ENCODE measurements at regions not wholly inside any gene's neighbourhood (a gene's known extent, or its start where the extent isn't known, plus 50 kb on each side); places are given as distances from the start of the nearest gene placed in this dataset.
"Not testable (repeated sequence)": the region's sequence is repeated elsewhere in the genome, so short reads cannot be mapped to it uniquely, and the experiment has no call there.

GRCh38 chr6:26175428-26176181, 88.4 kb downstream of the HFE start:
- peak; percentile 95 for FAIRE-seq

GRCh38 chr6:26179675-26180074, 92.4 kb downstream of the HFE start:
- FAIRE-seq: no peak

DNA sequence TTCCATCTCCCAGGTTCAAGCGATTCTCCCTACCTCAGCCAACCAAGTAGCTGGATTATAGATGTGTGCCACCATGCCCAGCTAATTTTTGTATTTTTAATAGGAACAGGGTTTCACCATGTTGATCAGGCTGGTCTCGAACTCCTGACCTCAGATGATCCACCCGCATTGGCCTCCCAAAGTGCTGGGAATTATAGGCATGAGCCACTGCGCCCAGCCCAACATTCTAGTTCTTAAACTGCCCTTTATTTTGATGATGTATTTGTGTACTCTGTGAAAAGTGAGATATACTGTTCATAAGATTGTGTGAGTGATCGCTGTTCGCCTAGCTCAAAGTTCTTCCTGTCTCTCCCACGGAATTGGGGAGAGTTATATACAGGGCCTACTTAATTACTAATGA, 93.1 kb downstream of the HFE start:
- FAIRE-seq: no peak

DNA sequence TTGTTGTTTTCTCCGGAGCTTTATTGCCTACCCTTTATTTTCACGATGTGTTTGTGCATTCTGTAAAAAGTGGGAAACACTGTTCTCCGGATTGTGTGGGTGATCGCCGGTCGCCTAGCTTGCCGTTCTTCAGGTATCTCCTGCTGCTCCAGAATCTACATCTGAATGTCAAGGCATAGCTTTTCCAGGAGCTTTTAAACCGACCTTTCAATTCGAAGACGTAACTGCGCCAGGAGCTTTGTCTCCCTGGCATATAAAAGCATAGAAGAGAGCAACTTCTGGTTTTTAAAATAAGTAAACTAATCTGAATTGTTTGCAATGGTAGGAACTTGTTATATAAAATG, 96.0 kb downstream of the HFE start:
- FAIRE-seq: no peak

- FAIRE-seq: peak; percentile 98
Observed at GRCh38 chr6:26183581-26184366, 96.5 kb downstream of the HFE start.

DNA sequence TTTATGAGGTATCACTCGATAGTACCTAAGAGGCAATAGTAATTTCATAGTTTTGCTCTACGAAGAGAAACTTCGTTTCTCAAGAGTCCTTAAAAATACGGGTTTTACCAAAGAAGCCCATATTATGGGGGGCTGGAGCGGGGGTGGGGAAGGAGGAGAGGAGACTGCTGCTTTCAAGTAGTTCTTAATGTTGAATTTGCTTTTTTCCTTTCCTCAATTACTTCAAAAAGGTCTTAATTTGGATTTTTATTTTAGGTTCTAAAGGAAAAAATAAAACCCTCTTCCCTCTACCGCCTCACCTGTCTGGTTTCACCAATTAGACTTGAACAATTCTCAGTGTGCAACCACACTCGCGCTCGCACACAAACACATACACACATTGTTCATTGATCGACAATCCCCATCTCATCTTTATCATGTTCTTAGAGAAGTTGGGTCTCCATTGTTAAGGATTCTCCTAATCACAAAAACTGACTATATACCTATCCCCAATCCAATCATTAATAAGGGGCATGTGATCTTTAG, 97.2 kb downstream of the HFE start:
- FAIRE-seq: no peak

- FAIRE-seq: no peak
Observed at GRCh38 chr6:26185004-26185403, 97.8 kb downstream of the HFE start.

DNA sequence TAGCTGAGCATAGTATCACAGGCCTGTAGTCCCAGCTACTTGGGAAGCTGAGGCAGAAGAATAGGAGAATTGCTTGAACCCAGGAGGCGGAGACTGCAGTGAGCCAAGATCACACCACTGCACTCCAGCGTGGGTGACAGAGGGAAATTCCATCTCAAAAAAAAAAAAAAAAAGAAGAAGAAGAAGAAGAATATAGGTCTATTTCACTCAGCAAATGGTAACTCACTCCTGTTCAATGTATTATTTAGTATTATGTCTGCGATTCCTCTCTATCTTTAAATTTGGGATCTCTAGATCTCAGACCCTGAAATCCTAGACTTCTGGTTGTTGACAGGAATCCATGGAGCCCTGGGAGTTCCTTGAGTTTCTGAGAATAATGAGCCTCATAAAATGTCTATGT, 98.6 kb downstream of the HFE start:
- FAIRE-seq: no peak

DNA sequence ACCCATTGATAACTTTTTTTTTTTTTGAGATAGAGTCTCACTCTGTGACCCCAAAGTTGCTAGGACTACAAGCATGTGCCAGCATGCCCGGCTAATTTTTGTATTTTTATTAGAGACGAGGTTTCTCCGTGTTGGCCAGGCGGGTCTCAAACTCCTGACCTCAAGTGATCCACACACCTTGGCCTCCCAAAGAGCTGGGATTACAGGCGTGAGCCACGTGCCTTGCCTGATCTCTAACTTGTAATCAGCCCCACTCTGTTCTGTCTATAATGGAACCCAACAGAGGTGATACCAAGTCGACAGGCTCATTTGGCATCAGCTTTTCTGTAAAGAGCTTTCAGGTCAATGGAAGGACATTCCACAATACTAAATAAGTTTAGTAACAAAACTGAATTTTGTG, 99.4 kb downstream of the HFE start:
- FAIRE-seq: no peak

GRCh38 chr6:26187292-26187691, 100.1 kb downstream of the HFE start:
- FAIRE-seq: no peak

- FAIRE-seq: peak; percentile 71
Observed at GRCh38 chr6:26187981-26188635, 100.9 kb downstream of the HFE start.

DNA sequence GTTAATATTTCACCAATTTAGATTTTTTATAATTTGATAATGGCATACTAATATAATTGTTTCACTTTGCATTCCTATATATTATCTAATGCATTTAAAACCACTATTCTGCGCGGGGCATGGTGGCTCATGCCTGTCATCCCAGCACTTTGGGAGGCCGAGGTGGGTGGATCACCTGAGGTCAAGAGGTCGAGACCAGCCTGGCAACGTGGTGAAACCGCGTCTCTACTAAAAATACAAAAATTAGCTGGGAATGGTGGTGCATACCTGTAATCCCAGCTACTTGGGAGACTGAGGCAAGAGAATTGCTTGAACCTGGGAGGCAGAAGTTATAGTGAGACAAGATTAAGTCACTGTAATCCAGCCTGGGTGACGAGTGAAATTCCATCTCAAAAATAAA, 104.3 kb downstream of the HFE start:
- FAIRE-seq: not testable (repeated sequence)

- FAIRE-seq: no peak
Observed at GRCh38 chr6:26193467-26194328, 106.5 kb downstream of the HFE start.

DNA sequence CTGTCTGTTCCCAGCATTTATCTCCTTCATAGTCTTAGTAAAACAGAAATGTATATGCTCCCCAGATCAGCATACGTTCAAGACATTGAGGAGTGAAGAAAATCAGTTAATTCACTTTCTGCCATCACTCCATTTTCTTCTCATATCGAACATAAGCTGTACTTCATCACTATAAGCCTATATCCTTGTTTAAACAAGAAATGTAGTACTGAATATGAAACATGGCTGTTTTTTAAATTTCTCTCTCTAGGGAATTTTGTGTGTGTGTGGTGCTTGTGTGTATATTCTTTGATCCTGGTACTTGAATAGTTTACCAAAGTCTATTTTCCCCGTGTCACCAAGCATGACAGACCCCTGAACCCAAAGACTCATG, 107.1 kb downstream of the HFE start:
- FAIRE-seq: no peak

- FAIRE-seq: no peak
Observed at GRCh38 chr6:26194816-26195375, 107.7 kb downstream of the HFE start.

DNA sequence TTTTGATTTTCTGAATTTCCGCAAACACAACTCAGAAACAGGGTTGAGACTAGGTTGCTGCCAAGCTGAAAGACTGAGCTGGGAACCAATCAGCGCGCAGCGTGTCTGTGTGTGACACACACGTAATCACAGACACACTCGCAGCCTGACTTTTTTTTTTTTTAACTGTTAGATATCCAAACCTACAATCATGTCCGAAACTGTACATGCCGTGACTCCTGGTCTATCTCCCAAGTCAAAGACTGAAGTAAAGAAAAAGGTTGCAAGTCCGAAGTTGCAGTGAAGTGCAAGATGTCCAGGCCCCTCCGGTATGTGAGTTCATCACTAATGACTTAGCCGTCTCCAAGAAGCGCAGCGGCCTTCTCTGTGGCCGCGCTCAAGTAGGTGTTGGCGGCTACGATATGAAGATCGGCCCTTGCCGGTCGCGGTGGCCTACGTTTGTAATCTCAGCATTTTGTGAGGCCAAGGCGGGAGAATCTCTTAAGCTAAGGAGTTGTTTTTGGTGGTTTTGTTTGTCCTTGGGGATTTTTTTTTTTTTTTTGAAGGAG, 108.2 kb downstream of the HFE start:
- peak; percentile 94 for FAIRE-seq

DNA sequence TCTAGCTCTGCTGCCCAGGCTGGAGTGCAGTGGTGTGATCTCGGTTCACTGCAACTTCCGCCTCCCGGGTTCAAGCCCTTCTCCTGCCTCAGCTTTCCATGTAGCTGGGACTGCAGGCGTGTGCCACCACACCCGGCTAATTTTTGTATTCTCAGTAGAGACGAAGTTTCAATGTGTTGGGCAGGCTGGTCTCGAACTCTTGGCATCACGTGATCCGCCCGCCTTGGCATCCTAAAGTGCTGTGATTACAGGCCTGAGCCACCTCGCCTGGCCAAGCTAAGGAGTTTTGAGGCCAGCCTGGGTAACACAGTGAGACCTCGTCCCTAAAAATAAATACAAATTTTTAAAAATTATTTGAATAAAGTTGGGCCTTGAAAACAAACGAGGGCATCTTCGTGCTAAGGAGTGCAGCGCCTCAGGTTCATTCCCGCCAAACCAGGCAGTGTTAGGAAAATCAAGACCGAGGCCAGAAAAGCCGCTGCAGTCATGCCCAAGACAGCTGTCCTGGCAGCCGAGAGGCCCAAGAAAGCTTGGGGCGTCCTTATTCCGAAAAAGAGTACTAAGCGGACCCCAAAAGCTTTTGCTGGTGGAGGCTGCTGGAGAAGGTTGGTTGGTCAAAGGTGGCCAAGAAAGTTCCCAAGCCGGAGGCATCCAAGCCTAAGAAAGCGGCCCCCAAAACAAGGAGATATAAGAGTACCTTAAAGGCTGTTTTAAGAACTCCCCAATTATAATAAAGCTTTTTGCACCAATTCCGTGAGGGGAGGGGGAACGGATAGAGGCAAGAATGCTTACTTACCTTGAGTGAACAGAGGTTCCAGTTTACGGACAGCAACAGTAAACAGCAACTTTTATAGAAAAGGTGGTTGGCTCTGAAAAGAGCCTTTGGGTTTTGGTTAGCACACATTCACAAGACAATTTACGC, 109.0 kb downstream of the HFE start:
- FAIRE-seq: no peak

- FAIRE-seq: peak; percentile 94
Observed at GRCh38 chr6:26196846-26197635, 109.8 kb downstream of the HFE start.

DNA sequence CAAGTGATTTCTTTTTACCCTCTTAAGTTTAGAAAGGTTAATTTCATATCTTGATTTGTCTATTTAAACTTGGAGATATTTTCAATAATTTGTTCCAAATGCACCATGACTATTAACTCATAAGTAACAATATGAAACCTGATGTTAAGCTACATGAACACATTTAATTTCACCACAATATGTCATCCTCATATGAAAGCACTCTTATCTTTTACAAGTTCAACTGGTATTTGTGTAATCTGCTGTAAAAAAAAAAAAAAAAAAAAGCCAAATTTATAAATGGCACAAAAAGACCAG, 110.4 kb downstream of the HFE start:
- no peak for FAIRE-seq
